K562 (cell line): ENCODE measurements at regions not wholly inside any gene's neighbourhood (a gene's known extent, or its start where the extent isn't known, plus 50 kb on each side); places are given as distances from the start of the nearest gene placed in this dataset.

ENCODE experiments used
- CBX2 ChIP-seq: fragments of 200-600 bp; sonication (generic); IDR thresholded peaks from one replicate; pipeline ENCODE4 v1.6.1; 2012; ENCODE audit warnings: mild to moderate bottlenecking, low read length, inconsistent platforms; ENCODE audit not compliant: insufficient read depth, poor library complexity, severe bottlenecking
- CCNT2 ChIP-seq: IDR thresholded peaks from 2 replicates; pipeline ENCODE4 v1.6.1; 2011; ENCODE audit warnings: borderline replicate concordance, low read depth, mild to moderate bottlenecking, moderate library complexity, mixed read lengths, low read length; ENCODE audit not compliant: insufficient read length; ENCODE audit errors: extremely low read depth
- CUX1 ChIP-seq: fragments of 200-800 bp; sonication (Bioruptor generic); IDR thresholded peaks from 2 replicates; pipeline ENCODE4 v1.6.1; 2016; ENCODE audit warnings: missing genetic modification characterization, missing compliant biosample characterization
- EHMT2 ChIP-seq: fragments of 450-650 bp; IDR thresholded peaks from 2 replicates; pipeline ENCODE4 v1.6.1; 2018; ENCODE audit warnings: antibody characterized with exemption
- FUS ChIP-seq: fragments of 200-400 bp; formaldehyde crosslinking; optimal IDR thresholded peaks from 2 replicates; pipeline ENCODE3; 2017; ENCODE audit warnings: low read depth, low read length
- HDAC3 ChIP-seq: fragments of 450-650 bp; IDR thresholded peaks from 2 replicates; pipeline ENCODE4 v1.6.1; 2018; ENCODE audit warnings: borderline replicate concordance, mild to moderate bottlenecking, moderate library complexity; ENCODE audit not compliant: partially characterized antibody
- KDM2B ChIP-seq: fragments of 250-450 bp; sonication (Bioruptor Pico); IDR thresholded peaks from 2 replicates; pipeline ENCODE4 v1.8.0; 2021; ENCODE audit warnings: mild to moderate bottlenecking, moderate library complexity
- MYNN ChIP-seq, 2 experiments: sonication (generic); formaldehyde crosslinking in 1 of 2; IDR thresholded peaks; 2 replicates each; pipeline versions ENCODE4 v1.5.0 to v1.6.1; 2016 to 2020; ENCODE audit warnings: antibody characterized with exemption in 1 of 2, missing genetic modification reagents in 1 of 2
- NRF1 ChIP-seq, 2 experiments: fragments of 450-650 bp; IDR thresholded peaks in 1 of 2; conservative IDR thresholded peaks in 1 of 2; 2 replicates each; pipeline ENCODE4 v1.6.1; 2014; ENCODE audit warnings: mild to moderate bottlenecking in 2 of 2
- NUFIP1 ChIP-seq: fragments of 450-650 bp; IDR thresholded peaks from 2 replicates; pipeline ENCODE4 v1.6.1; 2018; ENCODE audit not compliant: partially characterized antibody
- PRPF4 ChIP-seq: fragments of 200-400 bp; formaldehyde crosslinking; IDR thresholded peaks from one replicate; pipeline ENCODE4 v1.6.1; 2017; ENCODE audit warnings: low read length, low read depth, mild to moderate bottlenecking; ENCODE audit not compliant: insufficient read depth, poor library complexity, severe bottlenecking
- XRCC3 ChIP-seq: fragments of 450-650 bp; IDR thresholded peaks from 2 replicates; pipeline ENCODE4 v1.6.1; 2017; ENCODE audit warnings: mild to moderate bottlenecking, moderate library complexity
- XRCC5 ChIP-seq: fragments of 200-400 bp; formaldehyde crosslinking; IDR thresholded peaks from 2 replicates; pipeline ENCODE4 v1.6.1; 2017; ENCODE audit warnings: low read depth, mild to moderate bottlenecking, low read length
- ZFPM2 ChIP-seq: fragments of 250-450 bp; sonication (Bioruptor Pico); IDR thresholded peaks from 2 replicates; pipeline ENCODE4 v1.5.1; 2022; ENCODE audit warnings: mild to moderate bottlenecking
- TF ChIP-seq, protein P1 (sequence below): sonication (generic); formaldehyde crosslinking; IDR thresholded peaks from 2 replicates; pipeline ENCODE4 v1.8.0; 2023; ENCODE audit warnings: mild to moderate bottlenecking, missing genetic modification reagents
- TF ChIP-seq, protein P2 (sequence below): sonication (generic); formaldehyde crosslinking; IDR thresholded peaks from 2 replicates; pipeline ENCODE4 v1.9.0; 2022; ENCODE audit warnings: mild to moderate bottlenecking, missing genetic modification reagents
- TF ChIP-seq, protein P3 (sequence below): fragments of 450-650 bp; IDR thresholded peaks from 2 replicates; pipeline ENCODE4 v1.6.1; 2018; ENCODE audit warnings: mild to moderate bottlenecking, low read depth; ENCODE audit not compliant: partially characterized antibody

DNA sequence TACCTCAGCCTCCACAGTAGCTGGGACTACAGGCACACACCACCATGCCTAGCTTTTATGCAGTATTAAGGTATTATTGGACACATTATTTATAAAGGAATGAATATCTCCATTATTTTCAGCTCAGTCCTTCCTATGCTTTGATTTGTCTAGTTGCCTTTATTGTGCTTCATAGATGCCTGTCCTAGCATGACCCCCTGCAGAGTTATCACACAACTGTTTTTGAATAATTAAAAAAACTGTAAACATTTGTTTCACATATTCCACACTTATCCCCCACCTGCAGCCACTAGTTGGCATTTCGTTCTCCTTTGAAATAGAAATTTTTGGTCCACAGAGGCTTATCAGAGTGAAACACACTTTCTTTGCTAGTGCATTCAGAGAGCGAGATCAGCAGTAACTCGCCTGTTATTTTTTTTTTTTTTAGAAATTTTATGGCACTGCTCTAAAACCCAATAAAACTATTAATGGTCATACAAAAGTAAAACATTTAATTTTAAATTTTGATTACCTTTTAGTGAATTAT is 151.8 kb upstream of the RASA1 start (continued):
- TF ChIP-seq, protein P1, sequence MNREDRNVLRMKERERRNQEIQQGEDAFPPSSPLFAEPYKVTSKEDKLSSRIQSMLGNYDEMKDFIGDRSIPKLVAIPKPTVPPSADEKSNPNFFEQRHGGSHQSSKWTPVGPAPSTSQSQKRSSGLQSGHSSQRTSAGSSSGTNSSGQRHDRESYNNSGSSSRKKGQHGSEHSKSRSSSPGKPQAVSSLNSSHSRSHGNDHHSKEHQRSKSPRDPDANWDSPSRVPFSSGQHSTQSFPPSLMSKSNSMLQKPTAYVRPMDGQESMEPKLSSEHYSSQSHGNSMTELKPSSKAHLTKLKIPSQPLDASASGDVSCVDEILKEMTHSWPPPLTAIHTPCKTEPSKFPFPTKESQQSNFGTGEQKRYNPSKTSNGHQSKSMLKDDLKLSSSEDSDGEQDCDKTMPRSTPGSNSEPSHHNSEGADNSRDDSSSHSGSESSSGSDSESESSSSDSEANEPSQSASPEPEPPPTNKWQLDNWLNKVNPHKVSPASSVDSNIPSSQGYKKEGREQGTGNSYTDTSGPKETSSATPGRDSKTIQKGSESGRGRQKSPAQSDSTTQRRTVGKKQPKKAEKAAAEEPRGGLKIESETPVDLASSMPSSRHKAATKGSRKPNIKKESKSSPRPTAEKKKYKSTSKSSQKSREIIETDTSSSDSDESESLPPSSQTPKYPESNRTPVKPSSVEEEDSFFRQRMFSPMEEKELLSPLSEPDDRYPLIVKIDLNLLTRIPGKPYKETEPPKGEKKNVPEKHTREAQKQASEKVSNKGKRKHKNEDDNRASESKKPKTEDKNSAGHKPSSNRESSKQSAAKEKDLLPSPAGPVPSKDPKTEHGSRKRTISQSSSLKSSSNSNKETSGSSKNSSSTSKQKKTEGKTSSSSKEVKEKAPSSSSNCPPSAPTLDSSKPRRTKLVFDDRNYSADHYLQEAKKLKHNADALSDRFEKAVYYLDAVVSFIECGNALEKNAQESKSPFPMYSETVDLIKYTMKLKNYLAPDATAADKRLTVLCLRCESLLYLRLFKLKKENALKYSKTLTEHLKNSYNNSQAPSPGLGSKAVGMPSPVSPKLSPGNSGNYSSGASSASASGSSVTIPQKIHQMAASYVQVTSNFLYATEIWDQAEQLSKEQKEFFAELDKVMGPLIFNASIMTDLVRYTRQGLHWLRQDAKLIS (CRISPR knock-in tag) = no peak
- no peak for TF ChIP-seq KDM2B (CRISPR knock-in tag)
- no peak for TF ChIP-seq EHMT2
- TF ChIP-seq CUX1 (CRISPR knock-in tag) = no peak
- no peak for TF ChIP-seq ZFPM2 (CRISPR knock-in tag)
- TF ChIP-seq CCNT2 = peak; percentile 38
- TF ChIP-seq, protein P2, sequence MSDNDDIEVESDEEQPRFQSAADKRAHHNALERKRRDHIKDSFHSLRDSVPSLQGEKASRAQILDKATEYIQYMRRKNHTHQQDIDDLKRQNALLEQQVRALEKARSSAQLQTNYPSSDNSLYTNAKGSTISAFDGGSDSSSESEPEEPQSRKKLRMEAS (CRISPR knock-in tag) = no peak
- TF ChIP-seq, protein P3, sequence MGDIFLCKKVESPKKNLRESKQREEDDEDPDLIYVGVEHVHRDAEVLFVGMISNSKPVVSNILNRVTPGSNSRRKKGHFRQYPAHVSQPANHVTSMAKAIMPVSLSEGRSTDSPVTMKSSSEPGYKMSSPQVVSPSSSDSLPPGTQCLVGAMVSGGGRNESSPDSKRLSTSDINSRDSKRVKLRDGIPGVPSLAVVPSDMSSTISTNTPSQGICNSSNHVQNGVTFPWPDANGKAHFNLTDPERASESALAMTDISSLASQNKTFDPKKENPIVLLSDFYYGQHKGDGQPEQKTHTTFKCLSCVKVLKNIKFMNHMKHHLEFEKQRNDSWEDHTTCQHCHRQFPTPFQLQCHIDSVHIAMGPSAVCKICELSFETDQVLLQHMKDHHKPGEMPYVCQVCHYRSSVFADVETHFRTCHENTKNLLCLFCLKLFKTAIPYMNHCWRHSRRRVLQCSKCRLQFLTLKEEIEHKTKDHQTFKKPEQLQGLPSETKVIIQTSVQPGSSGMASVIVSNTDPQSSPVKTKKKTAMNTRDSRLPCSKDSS = no peak
- peak; percentile 46; the same call in 1 of the 2 replicates for TF ChIP-seq MYNN (IDR thresholded peaks at IDR 0.05)
- TF ChIP-seq MYNN (CRISPR knock-in tag; IDR thresholded peaks at IDR 0.05) = no peak
- peak; percentile 36 for TF ChIP-seq HDAC3
- TF ChIP-seq FUS = no peak
- TF ChIP-seq XRCC5 = no peak
- no peak for TF ChIP-seq PRPF4
- no peak for TF ChIP-seq NRF1 (conservative IDR thresholded peaks at IDR 0.05 in 1 of 2, IDR thresholded peaks at IDR 0.05 in 1 of 2)
- TF ChIP-seq CBX2 = no peak
- no peak for TF ChIP-seq NUFIP1
- TF ChIP-seq XRCC3 = no peak
